ENCODE measurements at regions not wholly inside any gene's neighbourhood (a gene's known extent, or its start where the extent isn't known, plus 50 kb on each side); places are given as distances from the start of the nearest gene placed in this dataset.

- DNase-seq (ENCODE audit: low read depth in 2 of 3, low spot score in 1 of 3), result no peak
These were observed 736.8 kb downstream of the SOCS6 start for GRCh38 chr18:71025505-71026225.

GRCh38 chr18:71022389-71022788 lies 733.5 kb downstream of the SOCS6 start:
- DNase-seq (ENCODE audit: low read depth in 2 of 3, low spot score in 1 of 3), result no peak

DNA sequence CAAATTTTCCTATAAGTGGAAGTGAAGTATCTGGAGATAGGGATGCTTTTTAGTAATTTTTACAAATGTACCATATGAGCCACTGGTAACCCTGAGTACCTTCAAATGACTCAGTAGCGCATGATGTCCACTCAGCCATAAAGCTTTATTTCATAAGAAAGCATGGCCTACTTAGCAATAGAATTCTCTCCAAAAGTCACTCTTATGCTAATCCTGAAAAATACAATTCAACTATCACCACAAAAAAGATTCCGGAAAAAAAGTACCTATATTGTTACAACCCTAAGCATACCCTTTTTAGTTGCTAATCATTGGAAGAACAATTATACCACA lies 732.2 kb downstream of the SOCS6 start:
- no peak for DNase-seq (ENCODE audit: low read depth in 2 of 3, low spot score in 1 of 3)

GRCh38 chr18:71020342-71021029 lies 731.6 kb downstream of the SOCS6 start:
- DNase-seq (ENCODE audit: low read depth in 2 of 3, low spot score in 1 of 3), result no peak

GRCh38 chr18:71018816-71019215 lies 730.0 kb downstream of the SOCS6 start:
- no peak for DNase-seq (ENCODE audit: low read depth in 2 of 3, low spot score in 1 of 3)

DNA sequence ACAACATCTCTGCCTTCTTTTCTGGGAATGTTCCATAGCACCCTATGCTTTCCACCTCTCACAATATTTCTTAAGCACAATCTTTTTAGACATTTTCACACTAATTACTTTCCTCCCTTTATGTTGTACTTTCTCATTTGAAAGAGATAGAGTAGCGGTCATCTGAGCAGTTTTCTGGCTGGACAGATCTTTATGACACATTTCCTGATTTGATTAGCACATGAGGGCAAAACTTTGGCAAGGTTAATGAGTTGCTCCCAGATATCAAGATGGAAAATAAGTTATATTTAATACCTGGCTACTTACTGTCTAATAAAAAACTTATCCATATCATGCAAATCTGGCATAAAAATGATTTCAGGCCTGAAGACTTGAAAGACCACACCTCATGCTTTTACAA lies 723.9 kb downstream of the SOCS6 start:
- DNase-seq (ENCODE audit: low read depth in 2 of 3, low spot score in 1 of 3), result no peak

DNA sequence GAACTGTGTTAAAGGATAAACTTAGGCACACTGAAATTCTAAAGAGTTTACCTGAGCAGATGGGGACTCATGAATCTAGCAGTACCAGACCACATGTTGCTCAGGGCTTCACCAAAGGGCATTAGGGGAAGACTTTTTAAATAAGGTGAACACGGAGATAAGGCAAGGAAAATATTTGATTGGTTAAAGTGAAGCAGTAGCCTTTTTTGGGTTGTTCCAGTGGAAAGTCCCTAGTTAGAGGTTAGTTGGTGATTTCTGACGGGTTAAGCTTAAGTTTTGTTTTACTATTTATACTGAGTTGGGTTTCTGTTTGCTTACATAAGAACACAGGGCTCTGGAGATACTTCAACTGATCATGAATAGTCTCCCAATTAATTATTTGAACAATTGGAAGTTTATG lies 722.5 kb downstream of the SOCS6 start:
- no peak for DNase-seq (ENCODE audit: low read depth in 2 of 3, low spot score in 1 of 3)

- no peak for DNase-seq (ENCODE audit: low read depth in 2 of 3, low spot score in 1 of 3)
These were observed 719.4 kb downstream of the SOCS6 start for GRCh38 chr18:71008257-71008656.

- DNase-seq (ENCODE audit: low read depth in 2 of 3, low spot score in 1 of 3), result no peak
These were observed 712.8 kb downstream of the SOCS6 start for GRCh38 chr18:71001597-71001996.

DNA sequence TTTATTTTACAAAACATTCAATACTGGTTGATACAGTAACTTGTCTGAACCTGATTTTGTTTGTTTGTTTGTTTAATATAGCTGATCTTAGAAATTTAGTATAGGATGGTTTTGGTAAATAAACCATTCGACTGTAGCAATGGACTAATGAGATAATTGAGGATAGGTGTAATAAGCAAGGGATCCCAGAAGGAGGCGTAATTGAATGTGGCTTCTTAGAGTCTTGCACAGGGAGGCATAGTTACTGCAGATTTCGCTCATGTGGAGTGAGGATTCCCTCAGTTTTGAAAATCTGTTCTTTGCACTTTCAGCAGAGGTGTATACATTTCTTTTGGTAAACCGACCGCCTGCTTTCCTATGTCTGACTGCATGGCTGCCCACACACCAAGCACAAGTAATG lies 709.6 kb downstream of the SOCS6 start:
- DNase-seq (ENCODE audit: low read depth in 2 of 3, low spot score in 1 of 3), result no peak

- DNase-seq (ENCODE audit: low read depth in 2 of 3, low spot score in 1 of 3), result no peak
These were observed 705.3 kb downstream of the SOCS6 start for GRCh38 chr18:70994116-70994515.

DNA sequence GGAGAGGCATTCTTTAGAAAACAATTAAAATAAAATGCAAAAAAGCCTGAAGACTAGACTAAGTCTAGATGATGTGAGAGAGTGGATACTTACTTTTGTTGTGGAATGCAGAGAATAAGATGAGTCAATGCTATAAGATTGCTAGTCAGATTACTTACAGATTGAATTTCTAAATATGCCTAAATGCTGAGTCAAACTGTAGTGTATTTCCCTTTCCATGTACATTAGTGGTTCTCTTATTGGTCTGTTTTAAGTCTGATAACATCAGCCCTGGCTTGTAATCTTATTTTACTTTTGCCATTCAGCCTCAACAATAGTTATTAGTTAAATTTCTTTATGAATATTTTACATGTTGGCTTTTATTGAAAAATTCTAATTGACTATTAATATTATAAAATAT lies 702.7 kb downstream of the SOCS6 start:
- no peak for DNase-seq (ENCODE audit: low read depth in 2 of 3, low spot score in 1 of 3)

DNA sequence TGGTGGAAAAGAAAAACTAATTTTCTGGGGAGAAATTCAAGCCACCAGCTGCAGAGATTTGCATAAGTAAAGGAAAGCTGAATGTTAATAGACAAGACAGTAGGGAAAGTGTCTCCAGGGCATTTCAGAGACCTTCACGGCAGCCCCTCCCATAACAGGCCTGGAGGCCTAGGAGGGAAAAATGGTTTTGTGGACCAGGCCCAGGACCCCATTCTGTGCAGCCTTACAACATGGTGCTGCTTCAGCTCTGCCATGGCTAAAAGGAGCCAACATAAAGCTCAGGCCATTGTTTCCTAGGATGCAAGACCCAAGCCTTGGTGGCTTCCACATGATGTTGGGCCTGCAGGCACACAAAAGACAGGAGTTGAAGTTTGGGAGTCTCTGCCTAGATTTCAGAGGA lies 697.1 kb downstream of the SOCS6 start:
- DNase-seq (ENCODE audit: low read depth in 2 of 3, low spot score in 1 of 3), result no peak

DNA sequence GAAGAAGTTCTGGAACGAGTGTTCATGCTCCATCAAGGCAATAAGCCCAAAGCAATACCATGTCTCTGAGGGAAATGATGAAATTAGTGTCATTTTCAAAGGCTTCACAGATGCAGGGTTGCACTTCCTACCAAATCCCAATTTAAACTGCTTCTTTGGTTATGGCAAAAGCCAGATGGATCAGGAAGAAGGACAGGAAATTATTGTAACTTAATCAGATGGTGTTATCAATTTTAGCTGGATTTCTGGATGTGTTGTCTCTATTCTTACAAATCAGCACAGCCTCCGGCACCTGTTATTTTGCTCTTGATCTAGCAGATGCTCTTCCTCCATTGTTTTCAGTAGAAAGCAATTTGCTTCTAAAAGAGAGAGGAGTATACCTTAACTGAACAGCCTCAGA lies 693.4 kb downstream of the SOCS6 start:
- no peak for DNase-seq (ENCODE audit: low read depth in 2 of 3, low spot score in 1 of 3)

- no peak for DNase-seq (ENCODE audit: low read depth in 2 of 3, low spot score in 1 of 3)
These were observed 692.7 kb downstream of the SOCS6 start for GRCh38 chr18:70981400-70982140.

GRCh38 chr18:70973626-70974025 lies 684.8 kb downstream of the SOCS6 start:
- DNase-seq (ENCODE audit: low read depth in 2 of 3, low spot score in 1 of 3), result no peak

DNA sequence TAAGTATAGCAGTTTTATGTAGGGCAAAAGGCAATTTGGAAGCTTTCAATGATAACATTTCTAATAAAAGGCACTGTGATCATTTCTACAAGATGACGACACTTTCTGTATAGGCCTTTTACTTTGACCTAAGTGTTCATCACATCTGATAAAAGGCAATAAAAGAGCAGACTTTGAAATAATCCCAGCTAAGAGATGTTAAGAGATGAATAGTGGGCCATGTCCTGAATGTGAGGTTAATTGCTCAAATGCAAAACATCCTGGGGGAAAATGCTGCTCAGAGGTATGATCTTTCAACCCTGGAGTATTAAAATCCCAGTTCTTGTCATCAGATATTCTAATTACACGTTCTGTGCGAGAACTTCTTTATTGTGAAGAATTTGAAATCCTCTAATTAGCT lies 677.6 kb downstream of the SOCS6 start:
- DNase-seq (ENCODE audit: low read depth in 2 of 3, low spot score in 1 of 3), result no peak

DNA sequence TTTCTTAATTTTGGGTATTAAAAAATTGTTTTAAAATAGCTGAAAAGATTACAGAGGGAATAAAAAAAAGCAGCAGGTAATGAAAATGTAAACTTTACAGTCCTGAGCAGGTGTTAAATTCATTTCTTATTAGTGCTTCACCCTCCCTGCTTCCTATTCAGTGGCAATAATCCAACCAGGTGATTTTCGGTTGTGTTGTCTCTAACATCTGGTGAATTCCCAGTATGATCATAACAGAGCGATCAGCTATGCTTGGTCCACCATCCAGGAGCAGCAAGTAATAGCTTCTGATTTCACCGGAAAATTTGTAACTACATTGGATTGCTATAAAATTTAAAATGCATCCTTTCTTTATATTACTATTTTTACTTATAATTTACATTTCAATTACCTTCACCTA lies 673.1 kb downstream of the SOCS6 start:
- no peak for DNase-seq (ENCODE audit: low read depth in 2 of 3, low spot score in 1 of 3)

DNA sequence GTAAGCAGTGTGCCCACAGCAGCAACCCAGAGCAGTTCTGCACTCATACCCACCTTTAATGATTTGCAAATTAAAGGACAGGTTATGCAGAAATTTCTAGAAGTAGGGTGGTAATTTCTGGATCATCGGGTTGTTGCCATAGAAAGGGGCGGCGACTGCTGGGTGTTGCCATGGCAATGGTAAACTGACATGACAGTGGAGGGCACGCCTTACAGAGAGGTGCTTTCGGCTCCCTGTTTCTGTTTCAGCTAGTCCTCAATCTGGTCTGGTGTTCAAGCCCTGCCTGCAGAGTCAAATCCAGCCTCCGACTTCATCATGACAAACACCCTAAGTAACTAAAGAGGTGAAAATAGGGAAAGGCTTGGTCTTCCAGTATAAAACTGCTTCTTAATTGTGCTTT lies 667.7 kb downstream of the SOCS6 start:
- DNase-seq (ENCODE audit: low read depth in 2 of 3, low spot score in 1 of 3), result no peak

DNA sequence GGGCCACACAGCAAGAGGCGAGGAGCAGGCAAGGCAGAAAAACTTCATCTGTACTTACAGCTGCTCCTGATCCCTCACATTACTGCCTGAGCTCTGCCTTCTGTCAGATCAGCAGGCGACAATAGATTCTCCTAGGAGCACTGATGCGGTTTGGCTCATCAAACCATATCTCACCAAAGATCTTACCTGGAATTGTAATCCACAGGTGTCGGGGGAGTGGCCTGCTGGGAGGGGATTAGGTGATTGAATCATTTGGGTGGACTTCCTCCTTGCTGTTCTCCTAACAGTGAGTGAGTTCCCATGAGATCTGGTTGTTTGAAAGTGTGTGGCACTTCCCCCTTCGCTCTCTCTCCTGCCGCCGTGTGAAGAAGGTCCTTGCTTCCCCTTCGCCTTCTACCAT lies 647.3 kb downstream of the SOCS6 start:
- no peak for DNase-seq (ENCODE audit: low read depth in 2 of 3, low spot score in 1 of 3)

- no peak for DNase-seq (ENCODE audit: low read depth in 2 of 3, low spot score in 1 of 3)
These were observed 643.3 kb downstream of the SOCS6 start for GRCh38 chr18:70931942-70932814.
